ENCODE measurements at regions not wholly inside any gene's neighbourhood (a gene's known extent, or its start where the extent isn't known, plus 50 kb on each side); places are given as distances from the start of the nearest gene placed in this dataset.

- Mint-ChIP-seq H3K9me3 (no peaks in the 10 kb centered on the region), H3K36me3 (ENCODE audit: insufficient read depth) (no peaks in the 10 kb centered on the region), H3K4me1 (ENCODE audit: low read depth) (no peaks in the 10 kb centered on the region), H3K27me3 (ENCODE audit: low read depth) (no peaks in the 10 kb centered on the region), H3K4me3 (no peak overlapping the region)
- ATAC-seq (no peak), DNase-seq (no peak)
Observed at GRCh38 chr10:131406676-131407392, 95.3 kb upstream of the TCERG1L start.

DNA sequence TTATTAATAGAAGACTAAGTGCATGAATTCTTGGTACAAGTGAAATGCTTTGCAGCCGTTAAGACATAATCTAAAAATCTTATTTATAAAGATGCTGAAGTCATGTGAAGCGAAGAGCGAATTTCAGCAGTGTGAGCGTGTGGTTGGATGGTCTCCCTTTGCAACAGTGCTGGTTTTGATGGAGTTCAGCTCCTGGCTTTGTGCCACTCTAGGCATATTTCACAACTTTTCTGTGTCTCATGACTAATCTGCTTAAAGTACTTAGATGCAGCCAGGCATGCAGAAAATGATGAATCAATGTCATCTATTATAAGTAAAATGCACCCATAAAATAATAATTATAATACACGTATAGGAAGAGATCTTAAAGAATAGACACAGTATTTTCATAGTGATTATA is 107.2 kb upstream of the TCERG1L start:
- H3K36me3 Mint-ChIP-seq (ENCODE audit: insufficient read depth): no peaks in the 10 kb centered on the region
- peaks cover 6% of the 10 kb centered on the region for H3K9me3 Mint-ChIP-seq
- ATAC-seq: no peak

GRCh38 chr10:131419797-131420196 is 108.3 kb upstream of the TCERG1L start:
- no peak for ATAC-seq
- Mint-ChIP-seq H3K4me1 (ENCODE audit: low read depth) (no peaks in the 10 kb centered on the region), H3K36me3 (ENCODE audit: insufficient read depth) (no peaks in the 10 kb centered on the region)

More for the DNA sequence above, 107.2 kb upstream of the TCERG1L start:
- no peak overlapping the region for H3K4me3 Mint-ChIP-seq
- H3K27me3 Mint-ChIP-seq (ENCODE audit: low read depth): no peaks in the 10 kb centered on the region
- H3K4me1 Mint-ChIP-seq (ENCODE audit: low read depth): no peaks in the 10 kb centered on the region
- no peak for DNase-seq

GRCh38 chr10:131420867-131421266 is 109.3 kb upstream of the TCERG1L start:
- ATAC-seq (no peak), DNase-seq (no peak)
- H3K4me3 Mint-ChIP-seq: no peak overlapping the region
- peaks cover 2% of the 10 kb centered on the region for H3K27me3 Mint-ChIP-seq (ENCODE audit: low read depth)
- no peaks in the 10 kb centered on the region for H3K36me3 Mint-ChIP-seq (ENCODE audit: insufficient read depth)
- no peaks in the 10 kb centered on the region for H3K4me1 Mint-ChIP-seq (ENCODE audit: low read depth)
- H3K9me3 Mint-ChIP-seq: peaks cover 6% of the 10 kb centered on the region

More at GRCh38 chr10:131419797-131420196, 108.3 kb upstream of the TCERG1L start:
- Mint-ChIP-seq H3K27me3 (ENCODE audit: low read depth) (no peaks in the 10 kb centered on the region), H3K9me3 (peaks cover 6% of the 10 kb centered on the region), H3K4me3 (no peak overlapping the region)
- no peak for DNase-seq

DNA sequence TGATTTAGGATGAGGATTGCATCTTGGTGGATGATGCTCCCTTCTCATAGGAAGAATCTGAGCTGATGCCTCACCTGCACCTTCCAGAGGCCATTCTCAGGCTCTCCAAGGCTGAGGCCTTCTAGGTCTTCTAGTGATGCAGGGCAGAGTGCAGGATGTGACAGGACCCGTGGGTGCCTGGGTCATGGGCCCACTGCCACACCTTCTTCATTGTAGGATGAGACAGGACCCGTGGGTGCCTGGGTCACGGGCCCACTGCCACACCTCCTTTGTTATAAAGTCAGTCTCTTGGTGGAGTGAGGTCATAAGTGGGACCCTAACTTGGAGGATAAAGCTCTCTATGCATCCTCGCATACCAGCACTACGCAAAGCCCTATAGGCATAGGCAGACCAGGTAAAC is 109.9 kb upstream of the TCERG1L start:
- no peaks in the 10 kb centered on the region for H3K36me3 Mint-ChIP-seq (ENCODE audit: insufficient read depth)
- no peaks in the 10 kb centered on the region for H3K4me1 Mint-ChIP-seq (ENCODE audit: low read depth)
- H3K9me3 Mint-ChIP-seq: peaks cover 6% of the 10 kb centered on the region
- H3K27me3 Mint-ChIP-seq (ENCODE audit: low read depth): peaks cover 3% of the 10 kb centered on the region
- DNase-seq (no peak), ATAC-seq (no peak)
- H3K4me3 Mint-ChIP-seq: no peak overlapping the region

DNA sequence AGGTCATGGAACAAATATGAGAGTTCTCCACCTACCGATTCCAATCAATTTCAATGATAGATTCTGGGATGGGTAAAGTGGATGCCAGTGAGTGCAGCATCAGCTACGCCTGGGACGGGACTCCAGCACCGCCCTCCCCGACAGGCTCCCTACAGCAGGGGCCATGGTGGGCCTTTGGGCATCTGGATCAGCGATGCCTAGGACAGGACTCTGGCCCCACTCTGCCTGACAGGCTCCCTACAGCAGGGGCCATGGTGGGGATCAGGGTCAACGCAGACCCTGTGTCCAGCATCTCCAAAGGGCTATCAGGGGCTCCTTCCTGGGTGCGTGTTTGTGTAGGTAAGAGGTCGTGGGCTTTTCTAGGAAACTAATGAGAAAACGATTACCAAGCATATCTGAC is 111.2 kb upstream of the TCERG1L start:
- no peaks in the 10 kb centered on the region for H3K4me1 Mint-ChIP-seq (ENCODE audit: low read depth)
- peaks cover 6% of the 10 kb centered on the region for H3K9me3 Mint-ChIP-seq
- no peak overlapping the region for H3K4me3 Mint-ChIP-seq
- no peaks in the 10 kb centered on the region for H3K36me3 Mint-ChIP-seq (ENCODE audit: insufficient read depth)
- ATAC-seq (no peak), DNase-seq (no peak)
- peaks cover 3% of the 10 kb centered on the region for H3K27me3 Mint-ChIP-seq (ENCODE audit: low read depth)

GRCh38 chr10:131424053-131424452 is 112.5 kb upstream of the TCERG1L start:
- Mint-ChIP-seq H3K36me3 (ENCODE audit: insufficient read depth) (no peaks in the 10 kb centered on the region), H3K4me3 (no peak overlapping the region), H3K27me3 (ENCODE audit: low read depth) (peaks cover 3% of the 10 kb centered on the region), H3K4me1 (ENCODE audit: low read depth) (no peaks in the 10 kb centered on the region), H3K9me3 (peaks cover 6% of the 10 kb centered on the region)
- ATAC-seq (no peak), DNase-seq (no peak)

GRCh38 chr10:131424836-131425491 is 113.4 kb upstream of the TCERG1L start:
- Mint-ChIP-seq H3K36me3 (ENCODE audit: insufficient read depth) (no peaks in the 10 kb centered on the region), H3K4me3 (no peak overlapping the region)

DNA sequence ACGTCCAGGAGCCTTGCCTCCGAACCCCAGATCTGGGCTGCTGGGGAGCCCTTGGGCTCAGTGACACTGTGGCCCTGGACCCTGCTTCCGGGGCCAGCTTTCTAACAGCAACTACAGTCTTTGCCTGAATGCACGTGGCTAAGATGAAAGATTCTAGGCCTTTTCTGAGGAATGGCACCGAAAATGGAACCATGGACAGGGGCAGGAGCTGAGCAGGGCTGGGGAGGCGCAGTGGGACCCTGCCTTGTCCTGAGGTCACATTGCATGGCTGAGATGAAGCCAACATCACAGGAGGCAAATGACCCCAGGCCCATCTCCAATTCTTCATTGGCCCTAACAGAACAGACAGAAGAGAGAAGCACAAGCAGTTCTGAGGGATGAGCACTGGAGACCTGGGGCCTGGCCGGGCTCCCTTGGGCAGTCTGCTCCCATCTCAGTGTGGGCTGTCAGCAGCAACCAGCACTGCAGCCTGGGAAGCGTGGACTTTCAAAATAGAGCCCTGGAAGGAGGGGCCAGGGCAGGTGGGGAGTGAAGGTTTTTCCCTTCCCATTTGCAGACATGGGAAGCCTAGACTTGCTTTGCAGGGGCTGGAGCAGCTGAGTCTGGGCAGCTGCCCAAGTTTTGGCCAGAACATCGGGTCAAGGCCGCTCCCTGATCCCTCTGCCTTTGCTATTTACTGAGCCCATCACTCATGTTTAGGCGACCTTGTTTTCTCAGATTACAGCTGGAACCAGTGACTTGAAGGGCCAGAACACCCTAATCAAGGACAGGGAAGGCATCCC is 114.4 kb upstream of the TCERG1L start:
- DNase-seq (no peak), ATAC-seq (no peak)
- Mint-ChIP-seq H3K4me3 (no peak overlapping the region), H3K9me3 (no peaks in the 10 kb centered on the region), H3K36me3 (ENCODE audit: insufficient read depth) (no peaks in the 10 kb centered on the region), H3K4me1 (ENCODE audit: low read depth) (no peaks in the 10 kb centered on the region), H3K27me3 (ENCODE audit: low read depth) (peaks cover 3% of the 10 kb centered on the region)

More at GRCh38 chr10:131424836-131425491, 113.4 kb upstream of the TCERG1L start:
- no peak for ATAC-seq
- Mint-ChIP-seq H3K9me3 (peaks cover under 1% of the 10 kb centered on the region), H3K27me3 (ENCODE audit: low read depth) (peaks cover 3% of the 10 kb centered on the region), H3K4me1 (ENCODE audit: low read depth) (no peaks in the 10 kb centered on the region)
- DNase-seq: no peak

GRCh38 chr10:131426534-131426898 is 115.0 kb upstream of the TCERG1L start:
- no peak for DNase-seq
- Mint-ChIP-seq H3K4me1 (ENCODE audit: low read depth) (no peaks in the 10 kb centered on the region), H3K27me3 (ENCODE audit: low read depth) (peaks cover 3% of the 10 kb centered on the region), H3K9me3 (no peaks in the 10 kb centered on the region), H3K36me3 (ENCODE audit: insufficient read depth) (no peaks in the 10 kb centered on the region), H3K4me3 (no peak overlapping the region)
- no peak for ATAC-seq

DNA sequence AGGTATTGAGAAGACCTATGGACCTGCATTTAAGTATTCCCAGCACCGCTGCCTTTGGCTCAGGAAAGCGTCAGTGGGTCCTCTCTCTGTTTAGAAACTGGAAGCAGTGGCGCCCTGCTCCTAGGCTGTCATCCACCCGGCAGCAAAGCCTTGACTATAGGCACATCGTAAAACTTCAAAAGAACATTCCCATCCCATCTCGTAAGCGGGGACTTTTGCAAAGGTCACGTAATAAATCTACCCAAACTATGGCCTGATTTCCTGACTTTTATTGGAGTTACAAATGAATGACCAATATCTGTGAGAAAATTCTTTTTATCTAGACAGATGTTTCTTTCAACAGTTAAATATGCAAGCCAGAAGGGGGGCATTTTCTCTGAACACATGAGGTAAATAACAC is 115.8 kb upstream of the TCERG1L start:
- peaks cover 8% of the 10 kb centered on the region for H3K27me3 Mint-ChIP-seq (ENCODE audit: low read depth)
- no peak for DNase-seq
- H3K4me3 Mint-ChIP-seq: no peak overlapping the region
- no peaks in the 10 kb centered on the region for H3K9me3 Mint-ChIP-seq
- H3K4me1 Mint-ChIP-seq (ENCODE audit: low read depth): no peaks in the 10 kb centered on the region
- no peak for ATAC-seq
- H3K36me3 Mint-ChIP-seq (ENCODE audit: insufficient read depth): no peaks in the 10 kb centered on the region

DNA sequence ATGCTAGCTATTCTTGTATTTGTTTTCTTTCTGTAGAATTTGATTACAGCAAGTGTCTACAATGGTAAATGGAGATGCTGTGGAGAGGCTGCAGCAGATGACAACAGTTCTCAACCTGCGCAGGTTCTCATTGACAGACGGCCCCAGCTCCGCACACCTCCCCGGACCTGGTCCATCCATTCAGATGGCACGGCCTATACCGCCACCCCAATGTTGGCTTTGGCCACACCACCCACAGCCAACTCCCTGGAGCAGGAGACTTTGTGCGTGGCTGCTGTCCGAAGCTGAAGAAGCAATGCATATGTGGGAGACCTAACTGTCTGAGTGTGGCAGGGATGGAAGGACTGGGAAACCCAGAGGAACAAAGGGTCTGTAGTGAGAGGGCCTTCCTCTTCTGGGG is 116.4 kb upstream of the TCERG1L start:
- no peaks in the 10 kb centered on the region for H3K36me3 Mint-ChIP-seq (ENCODE audit: insufficient read depth)
- no peaks in the 10 kb centered on the region for H3K4me1 Mint-ChIP-seq (ENCODE audit: low read depth)
- peaks cover 9% of the 10 kb centered on the region for H3K27me3 Mint-ChIP-seq (ENCODE audit: low read depth)
- DNase-seq (no peak), ATAC-seq (no peak)
- H3K4me3 Mint-ChIP-seq: no peak overlapping the region
- no peaks in the 10 kb centered on the region for H3K9me3 Mint-ChIP-seq

DNA sequence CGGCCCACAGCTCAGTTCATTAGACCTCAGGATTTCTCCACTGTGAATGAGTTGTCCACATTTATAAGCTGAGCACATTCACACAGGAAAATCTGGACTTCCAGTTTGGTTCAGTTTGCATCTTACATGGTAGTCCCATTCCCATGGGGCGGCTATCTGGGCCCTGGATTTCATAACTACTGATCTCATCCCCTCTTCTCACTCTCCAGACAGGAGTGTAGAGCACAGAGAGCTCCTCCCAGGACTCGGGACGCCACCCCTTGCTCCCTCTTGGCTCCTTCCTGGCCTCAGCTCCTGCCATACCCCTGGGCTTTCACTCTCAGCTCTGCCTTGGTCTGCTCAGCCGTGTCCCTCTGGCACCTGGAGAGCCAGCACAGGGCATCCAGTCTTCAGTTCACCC is 117.6 kb upstream of the TCERG1L start:
- H3K9me3 Mint-ChIP-seq: no peaks in the 10 kb centered on the region
- no peak for ATAC-seq
- no peaks in the 10 kb centered on the region for H3K36me3 Mint-ChIP-seq (ENCODE audit: insufficient read depth)
- no peak for DNase-seq
- H3K4me1 Mint-ChIP-seq (ENCODE audit: low read depth): no peaks in the 10 kb centered on the region
- peaks cover 9% of the 10 kb centered on the region for H3K27me3 Mint-ChIP-seq (ENCODE audit: low read depth)
- no peak overlapping the region for H3K4me3 Mint-ChIP-seq

DNA sequence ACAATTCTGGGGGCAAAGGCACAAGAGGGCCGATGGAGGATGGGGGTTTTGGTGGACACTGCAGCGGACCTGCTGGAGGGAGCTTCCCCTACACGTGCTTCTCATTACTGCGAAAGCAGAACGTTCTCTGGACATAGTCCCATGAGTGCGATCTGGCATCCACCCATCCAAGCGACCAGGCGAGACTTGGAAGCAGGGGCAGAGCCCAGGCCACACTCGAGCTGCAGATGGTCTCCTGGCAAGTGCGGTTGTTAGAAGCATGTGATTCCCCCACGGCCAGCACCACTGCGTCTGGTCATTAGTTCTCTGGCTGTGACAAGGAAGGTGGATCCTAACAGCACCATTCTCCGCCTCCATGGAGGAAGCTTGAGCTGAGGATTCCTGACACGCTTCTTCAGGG is 118.4 kb upstream of the TCERG1L start:
- Mint-ChIP-seq H3K4me3 (no peak overlapping the region), H3K9me3 (no peaks in the 10 kb centered on the region)

More for the DNA sequence above, 118.4 kb upstream of the TCERG1L start:
- Mint-ChIP-seq H3K27me3 (ENCODE audit: low read depth) (peaks cover 9% of the 10 kb centered on the region), H3K4me1 (ENCODE audit: low read depth) (no peaks in the 10 kb centered on the region), H3K36me3 (ENCODE audit: insufficient read depth) (no peaks in the 10 kb centered on the region)
- ATAC-seq: no peak
- no peak for DNase-seq
